PC-3 (cell line): ENCODE measurements at regions not wholly inside any gene's neighbourhood (a gene's known extent, or its start where the extent isn't known, plus 50 kb on each side); places are given as distances from the start of the nearest gene placed in this dataset.

ENCODE experiments used
- ATAC-seq: fragments of 200-7000 bp; cut with Tn5 transposase; 2 replicates; pipeline ENCODE4 v1.9.1; 2020; ENCODE audit warnings: mild to moderate bottlenecking, moderate library complexity
- BruUV-seq: library from RNA; stranded (reverse); fragments of 400-500 nt; replicated peaks from 2 replicates; lab custom pipeline; 2021; lab: Mats Ljungman, UMichigan
- CTCF ChIA-PET: fragments of 300-600 bp; sonication (Branson Sonifier 250); formaldehyde crosslinking; loops from one replicate; lab custom pipeline; 2022; ENCODE audit warnings: antibody characterized with exemption; lab: Charles Lee
- POLR2A ChIA-PET: fragments of 300-600 bp; sonication (Branson Sonifier 250); formaldehyde crosslinking; loops from one replicate; lab custom pipeline; 2022; ENCODE audit warnings: antibody characterized with exemption; ENCODE audit not compliant: unreplicated experiment; lab: Charles Lee
- DNase-seq: peaks from one replicate; pipeline ENCODE4 v3.0.0-alpha.2; 2015
- H2AFZ ChIP-seq: fragments of 300-600 bp; sonication (generic); 2 replicates; pipeline ENCODE4 v1.6.0; 2016; ENCODE audit warnings: antibody characterized with exemption, low read length
- H3F3A ChIP-seq: fragments of 300-600 bp; sonication (generic); one replicate; pipeline ENCODE4 v1.6.0; 2017; ENCODE audit warnings: antibody characterized with exemption, low read length, control low read depth, mild to moderate bottlenecking; ENCODE audit not compliant: unreplicated experiment
- H3K27ac ChIP-seq: fragments of 300-600 bp; sonication (generic); 2 replicates; pipeline ENCODE4 v1.5.1; 2016; ENCODE audit warnings: mild to moderate bottlenecking, low read length
- H3K27me3 ChIP-seq: fragments of 300-600 bp; sonication (generic); 2 replicates; pipeline ENCODE4 v1.6.1; 2016; ENCODE audit warnings: low read length, mixed read lengths
- H3K36me3 ChIP-seq: fragments of 300-600 bp; sonication (generic); 2 replicates; pipeline ENCODE4 v1.6.1; 2016; ENCODE audit warnings: low read depth, mixed run types, low read length, mixed read lengths
- H3K4me1 ChIP-seq: fragments of 300-600 bp; sonication (generic); 2 replicates; pipeline ENCODE4 v1.5.1; 2016; ENCODE audit warnings: low read length; ENCODE audit not compliant: insufficient read depth
- H3K4me2 ChIP-seq: fragments of 300-600 bp; sonication (generic); 2 replicates; pipeline ENCODE4 v1.6.0; 2016; ENCODE audit warnings: low read length
- H3K4me3 ChIP-seq: fragments of 300-600 bp; sonication (generic); 2 replicates; pipeline ENCODE4 v1.5.1; 2016; ENCODE audit warnings: mild to moderate bottlenecking, low read length, mixed read lengths
- H3K79me2 ChIP-seq: fragments of 300-600 bp; sonication (generic); 2 replicates; pipeline ENCODE4 v1.6.1; 2017; ENCODE audit warnings: low read length, mixed read lengths
- H3K9ac ChIP-seq: fragments of 300-600 bp; sonication (generic); 2 replicates; pipeline ENCODE4 v1.6.0; 2016; ENCODE audit warnings: mild to moderate bottlenecking, low read length
- H3K9me2 ChIP-seq: fragments of 300-600 bp; sonication (generic); replicated peaks from 2 replicates; pipeline ENCODE4 v1.6.1; 2016; ENCODE audit warnings: mixed run types, low read length, mixed read lengths
- H3K9me3 ChIP-seq: fragments of 300-600 bp; sonication (generic); 2 replicates; pipeline ENCODE4 v1.6.1; 2016; ENCODE audit warnings: low read length, mixed read lengths
- H4K20me1 ChIP-seq: fragments of 300-600 bp; sonication (generic); 2 replicates; pipeline ENCODE4 v1.6.1; 2016; ENCODE audit warnings: low read length, mixed read lengths
- CTCF ChIP-seq: fragments of 300-600 bp; sonication (generic); conservative IDR thresholded peaks from 2 replicates; pipeline ENCODE4 v1.5.1; 2017; ENCODE audit warnings: antibody characterized with exemption, low read depth, mild to moderate bottlenecking, low read length
- EZH2 ChIP-seq: fragments of 300-600 bp; sonication (generic); IDR thresholded peaks from one replicate; pipeline ENCODE4 v1.6.1; 2017; ENCODE audit warnings: antibody characterized with exemption, mild to moderate bottlenecking, low read length; ENCODE audit not compliant: unreplicated experiment
- EZH2phosphoT487 ChIP-seq: fragments of 300-600 bp; sonication (generic); IDR thresholded peaks from 2 replicates; pipeline ENCODE4 v1.6.1; 2018; ENCODE audit warnings: mild to moderate bottlenecking, antibody characterized with exemption, low read length, borderline replicate concordance
- intact Hi-C: fragments of 100-400 bp; cut with micrococcal nuclease; formaldehyde crosslinking; loops from 2 replicates; pipeline ENCODE4 v1.9.0; 2023

- H3K9ac ChIP-seq: no peak overlapping the region
- H3K36me3 ChIP-seq: no peaks in the 10 kb centered on the region
- H3K27me3 ChIP-seq: no peaks in the 10 kb centered on the region
- TF ChIP-seq CTCF (no peak), EZH2 (no peak), EZH2phosphoT487 (no peak)
- no peaks in the 10 kb centered on the region for H3K79me2 ChIP-seq
- ChIA-PET POLR2A (interaction anchor here (0.5 kb wide), 1 partner anchor 1944 kb away, joined by 5 read pairs; no protein-coding TSS in a partner anchor), CTCF (no interaction called here)
- H3K9me3 ChIP-seq: no peaks in the 10 kb centered on the region
- no peaks in the 10 kb centered on the region for H3K4me1 ChIP-seq
- no peak overlapping the region for H3K4me2 ChIP-seq
- no peaks in the 10 kb centered on the region for H4K20me1 ChIP-seq
- BruUV-seq: no TSS peak
- intact Hi-C loops: no loop called here
- no peak for ATAC-seq
- H3K27ac ChIP-seq: no peak overlapping the region
- no peak overlapping the region for H2AFZ ChIP-seq
- no peak for DNase-seq
- no peaks in the 10 kb centered on the region for H3K9me2 ChIP-seq
- no peak overlapping the region for H3K4me3 ChIP-seq
- H3F3A ChIP-seq: no peaks in the 10 kb centered on the region
These were observed 60.2 kb downstream of the MAGEB16 start for GRCh38 chrX:35858361-35858760.

- H3F3A ChIP-seq: no peaks in the 10 kb centered on the region
- H3K36me3 ChIP-seq: no peaks in the 10 kb centered on the region
- no peak overlapping the region for H3K27ac ChIP-seq
- TF ChIP-seq EZH2phosphoT487 (no peak), EZH2 (no peak), CTCF (no peak)
- H3K79me2 ChIP-seq: no peaks in the 10 kb centered on the region
- intact Hi-C loops: no loop called here
- ChIA-PET CTCF (no interaction called here), POLR2A (interaction anchor here (0.5 kb wide), 1 partner anchor 1945 kb away, joined by 5 read pairs; no protein-coding TSS in a partner anchor)
- H3K9me2 ChIP-seq: no peaks in the 10 kb centered on the region
- no peak overlapping the region for H3K4me3 ChIP-seq
- ATAC-seq (no peak), DNase-seq (no peak)
- no peak overlapping the region for H3K9ac ChIP-seq
- H3K4me1 ChIP-seq: no peaks in the 10 kb centered on the region
- no peak overlapping the region for H3K4me2 ChIP-seq
- no TSS peak for BruUV-seq
- H3K9me3 ChIP-seq: no peaks in the 10 kb centered on the region
- H4K20me1 ChIP-seq: no peaks in the 10 kb centered on the region
- no peaks in the 10 kb centered on the region for H3K27me3 ChIP-seq
- H2AFZ ChIP-seq: no peak overlapping the region
These were observed 60.6 kb upstream of the CFAP47 start for GRCh38 chrX:35858906-35859305.

GRCh38 chrX:35868501-35868900, 51.0 kb upstream of the CFAP47 start:
- Histone ChIP-seq H3K27me3 (no peaks in the 10 kb centered on the region), H3K27ac (no peak overlapping the region), H2AFZ (no peak overlapping the region), H3K4me3 (no peak overlapping the region), H3K4me2 (no peak overlapping the region), H3K9ac (no peak overlapping the region), H3K9me2 (no peaks in the 10 kb centered on the region), H3K36me3 (no peaks in the 10 kb centered on the region), H4K20me1 (no peaks in the 10 kb centered on the region), H3K4me1 (no peaks in the 10 kb centered on the region), H3K9me3 (no peaks in the 10 kb centered on the region), H3K79me2 (no peaks in the 10 kb centered on the region), H3F3A (no peaks in the 10 kb centered on the region)
- TF ChIP-seq EZH2: no peak
- no peak for TF ChIP-seq EZH2phosphoT487
- intact Hi-C loops: no loop called here
- DNase-seq (no peak), ATAC-seq (no peak)
- POLR2A ChIA-PET: no interaction called here
- no TSS peak for BruUV-seq
- CTCF ChIA-PET: no interaction called here
